H9 (cell line): ENCODE measurements at regions not wholly inside any gene's neighbourhood (a gene's known extent, or its start where the extent isn't known, plus 50 kb on each side); places are given as distances from the start of the nearest gene placed in this dataset.

ENCODE experiments used
- DNase-seq: peaks from one replicate; pipeline ENCODE4 v3.0.0-alpha.2; 2017
- H2AFZ ChIP-seq: one replicate; pipeline ENCODE4 v1.6.1; 2013; ENCODE audit warnings: mild to moderate bottlenecking, low read length, control low read depth, moderate library complexity
- H2AK5ac ChIP-seq: 2 replicates; pipeline ENCODE4 v1.6.1; 2013; ENCODE audit warnings: low read length, control low read depth, mixed read lengths; ENCODE audit not compliant: insufficient read length
- H2BK120ac ChIP-seq: one replicate; pipeline ENCODE4 v1.6.1; 2013; ENCODE audit warnings: low read depth, mild to moderate bottlenecking, low read length, control low read depth, inconsistent platforms; ENCODE audit not compliant: poor library complexity, severe bottlenecking
- H2BK12ac ChIP-seq: 2 replicates; pipeline ENCODE4 v1.6.1; 2013; ENCODE audit warnings: low read length, control low read depth, mixed read lengths, low read depth; ENCODE audit not compliant: insufficient read length
- H2BK15ac ChIP-seq: 2 replicates; pipeline ENCODE4 v1.6.1; 2013; ENCODE audit warnings: low read depth, low read length, control low read depth
- H2BK20ac ChIP-seq: one replicate; pipeline ENCODE4 v1.6.1; 2013; ENCODE audit warnings: low read depth, mild to moderate bottlenecking, low read length, control low read depth, inconsistent platforms; ENCODE audit not compliant: poor library complexity, severe bottlenecking
- H2BK5ac ChIP-seq: 2 replicates; pipeline ENCODE4 v1.6.1; 2013; ENCODE audit warnings: low read length, control low read depth, mixed read lengths; ENCODE audit not compliant: insufficient read length
- H3K14ac ChIP-seq: 2 replicates; pipeline ENCODE4 v1.6.1; 2013; ENCODE audit warnings: low read length, control low read depth; ENCODE audit not compliant: insufficient read depth
- H3K18ac ChIP-seq: 2 replicates; pipeline ENCODE4 v1.6.1; 2013; ENCODE audit warnings: low read depth, mild to moderate bottlenecking, mixed read lengths, low read length, control low read depth; ENCODE audit not compliant: insufficient read length
- H3K23ac ChIP-seq: 2 replicates; pipeline ENCODE4 v1.6.1; 2013; ENCODE audit warnings: low read length, control low read depth, mixed read lengths, low read depth; ENCODE audit not compliant: insufficient read length
- H3K23me2 ChIP-seq: 2 replicates; pipeline ENCODE4 v1.6.1; 2013; ENCODE audit warnings: low read depth, mild to moderate bottlenecking, mixed read lengths, low read length, control low read depth; ENCODE audit not compliant: insufficient read length, poor library complexity, severe bottlenecking
- H3K27ac ChIP-seq: 2 replicates; pipeline ENCODE4 v1.5.1; 2013; ENCODE audit warnings: low read length, control low read depth, mixed read lengths, low read depth; ENCODE audit not compliant: insufficient read length
- H3K27me3 ChIP-seq: 2 replicates; pipeline ENCODE4 v1.6.1; 2013; ENCODE audit warnings: low read length, control low read depth, inconsistent platforms; ENCODE audit not compliant: insufficient read depth
- H3K4ac ChIP-seq: 2 replicates; pipeline ENCODE4 v1.6.1; 2013; ENCODE audit warnings: low read depth, mild to moderate bottlenecking, control low read depth, inconsistent platforms, low read length, moderate library complexity
- H3K4me1 ChIP-seq: 2 replicates; pipeline ENCODE4 v1.6.1; 2013; ENCODE audit warnings: low read length, control low read depth, inconsistent platforms; ENCODE audit not compliant: insufficient read depth
- H3K4me2 ChIP-seq: 2 replicates; pipeline ENCODE4 v1.6.1; 2013; ENCODE audit warnings: low read length, control low read depth, mixed read lengths; ENCODE audit not compliant: insufficient read length, insufficient read depth
- H3K56ac ChIP-seq: 2 replicates; pipeline ENCODE4 v1.6.1; 2013; ENCODE audit warnings: low read depth, mild to moderate bottlenecking, mixed read lengths, low read length, control low read depth; ENCODE audit not compliant: insufficient read length
- H3K79me1 ChIP-seq: 2 replicates; pipeline ENCODE4 v1.6.1; 2013; ENCODE audit warnings: low read depth, mild to moderate bottlenecking, moderate library complexity, low read length, control low read depth, inconsistent platforms; ENCODE audit not compliant: insufficient read depth, poor library complexity, severe bottlenecking
- H3K79me2 ChIP-seq: 2 replicates; pipeline ENCODE4 v1.6.1; 2013; ENCODE audit warnings: low read length, control low read depth, inconsistent platforms; ENCODE audit not compliant: insufficient read depth
- H3K9ac ChIP-seq: 2 replicates; pipeline ENCODE4 v1.6.1; 2013; ENCODE audit warnings: low read length, control low read depth, mixed read lengths; ENCODE audit not compliant: insufficient read length; ENCODE audit errors: extremely low read depth
- H3K9me3 ChIP-seq: one replicate; pipeline ENCODE4 v1.6.1; 2013; ENCODE audit warnings: low read depth, low read length, inconsistent platforms; ENCODE audit not compliant: control insufficient read depth
- H3T11ph ChIP-seq: one replicate; pipeline ENCODE4 v1.6.1; 2013; ENCODE audit warnings: mild to moderate bottlenecking, low read length, control low read depth, inconsistent platforms
- H4K20me1 ChIP-seq: one replicate; pipeline ENCODE4 v1.6.1; 2013; ENCODE audit not compliant: control insufficient read depth, insufficient read length, insufficient read depth
- H4K5ac ChIP-seq: 2 replicates; pipeline ENCODE4 v1.6.1; 2013; ENCODE audit warnings: low read depth, mild to moderate bottlenecking, mixed read lengths, low read length, control low read depth; ENCODE audit not compliant: insufficient read length
- H4K8ac ChIP-seq: replicated peaks from 2 replicates; pipeline ENCODE4 v1.6.1; 2013; ENCODE audit warnings: low read length, control low read depth, mixed read lengths, low read depth; ENCODE audit not compliant: insufficient read length
- H4K91ac ChIP-seq: 2 replicates; pipeline ENCODE4 v1.6.1; 2013; ENCODE audit warnings: low read depth, mild to moderate bottlenecking, moderate library complexity, mixed read lengths, low read length, control low read depth; ENCODE audit not compliant: insufficient read length
- H3K27ac Mint-ChIP-seq, 3 experiments: 2 replicates in 2 of 3; 3 replicates in 1 of 3; pipeline ENCODE4 v1.8.0; 2020 to 2021; ENCODE audit warnings: mixed read lengths in 3 of 3, mild to moderate bottlenecking in 1 of 3, moderate library complexity in 1 of 3
- H3K27me3 Mint-ChIP-seq: 2 replicates; pipeline ENCODE4 v1.8.0; 2021; ENCODE audit warnings: low read depth, mild to moderate bottlenecking, moderate library complexity, mixed read lengths
- H3K36me3 Mint-ChIP-seq, 3 experiments: 2 replicates in 2 of 3; 3 replicates in 1 of 3; pipeline ENCODE4 v1.8.0; 2020 to 2021; ENCODE audit warnings: low read depth in 3 of 3, mixed read lengths in 3 of 3; ENCODE audit not compliant: insufficient read depth in 1 of 3
- H3K4me1 Mint-ChIP-seq, 2 experiments: 2 replicates each; pipeline ENCODE4 v1.8.0; 2020; ENCODE audit warnings: mixed read lengths in 2 of 2
- H3K4me3 Mint-ChIP-seq, 2 experiments: 2 replicates in 1 of 2; 3 replicates in 1 of 2; pipeline ENCODE4 v1.8.0; 2020 to 2021; ENCODE audit warnings: mild to moderate bottlenecking in 2 of 2, mixed read lengths in 2 of 2, moderate library complexity in 1 of 2
- H3K9me3 Mint-ChIP-seq, 2 experiments: 2 replicates in 1 of 2; 3 replicates in 1 of 2; pipeline ENCODE4 v1.8.0; 2020; ENCODE audit warnings: mild to moderate bottlenecking in 2 of 2, mixed read lengths in 2 of 2, moderate library complexity in 1 of 2
- WGBS: extraction: QIAGEN DNeasy Blood & Tissue Kit; methylation state at CpG from one replicate; pipeline ENCODE4 v1.1.7; 2013; ENCODE audit warnings: missing lambda C conversion rate, low lambda C conversion rate, mixed read lengths; ENCODE audit not compliant: insufficient read length; ENCODE audit errors: extremely low coverage; 5-methylcytosine and 5-hydroxymethylcytosine counted together
- TF ChIP-seq, protein P1 (sequence below): fragments of 200-600 bp; sonication (generic); conservative IDR thresholded peaks from 3 replicates; pipeline ENCODE4 v1.8.0; 2021; ENCODE audit warnings: antibody characterized with exemption, mild to moderate bottlenecking

GRCh38 chr1:209059376-209059775 lies 524.1 kb upstream of the CAMK1G start:
- H3K27me3 ChIP-seq = no peaks in the 10 kb centered on the region
- Mint-ChIP-seq H3K27ac (no peak overlapping the region), H3K9me3 (peaks cover 7 to 16% of the 10 kb centered on the region in 2 experiments; a peak in 3 of 5 replicates), H3K4me1 (peaks cover 8 to 10% of the 10 kb centered on the region in 2 experiments), H3K27me3 (peaks cover 14% of the 10 kb centered on the region), H3K4me3 (no peak overlapping the region), H3K36me3 (no peaks in the 10 kb centered on the region)
- no peak overlapping the region for H2BK5ac ChIP-seq
- H4K5ac ChIP-seq = no peak overlapping the region
- H3K79me2 ChIP-seq = no peaks in the 10 kb centered on the region
- no peaks in the 10 kb centered on the region for H3K23me2 ChIP-seq
- no peak overlapping the region for H3K18ac ChIP-seq
- no CpG with 5 or more reads among the region's 2 CpGs for WGBS
- H2BK15ac ChIP-seq = no peak overlapping the region
- no peak overlapping the region for H2AFZ ChIP-seq
- H3K27ac ChIP-seq = no peak overlapping the region
- no peak overlapping the region for H2AK5ac ChIP-seq
- no peak overlapping the region for H2BK20ac ChIP-seq
- DNase-seq = no peak
- H4K8ac ChIP-seq = no peak overlapping the region
- no peak overlapping the region for H3K23ac ChIP-seq
- no peak overlapping the region for H4K91ac ChIP-seq
- TF ChIP-seq, protein P1, sequence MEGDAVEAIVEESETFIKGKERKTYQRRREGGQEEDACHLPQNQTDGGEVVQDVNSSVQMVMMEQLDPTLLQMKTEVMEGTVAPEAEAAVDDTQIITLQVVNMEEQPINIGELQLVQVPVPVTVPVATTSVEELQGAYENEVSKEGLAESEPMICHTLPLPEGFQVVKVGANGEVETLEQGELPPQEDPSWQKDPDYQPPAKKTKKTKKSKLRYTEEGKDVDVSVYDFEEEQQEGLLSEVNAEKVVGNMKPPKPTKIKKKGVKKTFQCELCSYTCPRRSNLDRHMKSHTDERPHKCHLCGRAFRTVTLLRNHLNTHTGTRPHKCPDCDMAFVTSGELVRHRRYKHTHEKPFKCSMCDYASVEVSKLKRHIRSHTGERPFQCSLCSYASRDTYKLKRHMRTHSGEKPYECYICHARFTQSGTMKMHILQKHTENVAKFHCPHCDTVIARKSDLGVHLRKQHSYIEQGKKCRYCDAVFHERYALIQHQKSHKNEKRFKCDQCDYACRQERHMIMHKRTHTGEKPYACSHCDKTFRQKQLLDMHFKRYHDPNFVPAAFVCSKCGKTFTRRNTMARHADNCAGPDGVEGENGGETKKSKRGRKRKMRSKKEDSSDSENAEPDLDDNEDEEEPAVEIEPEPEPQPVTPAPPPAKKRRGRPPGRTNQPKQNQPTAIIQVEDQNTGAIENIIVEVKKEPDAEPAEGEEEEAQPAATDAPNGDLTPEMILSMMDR = no peak
- no peak overlapping the region for H2BK120ac ChIP-seq
- H4K20me1 ChIP-seq = no peaks in the 10 kb centered on the region
- H3K4me1 ChIP-seq = no peaks in the 10 kb centered on the region
- H2BK12ac ChIP-seq = no peak overlapping the region
- H3K56ac ChIP-seq = no peak overlapping the region
- no peaks in the 10 kb centered on the region for H3K79me1 ChIP-seq
- H3K9me3 ChIP-seq = no peaks in the 10 kb centered on the region
- no peak overlapping the region for H3K9ac ChIP-seq
- no peak overlapping the region for H3K14ac ChIP-seq
- H3K4me2 ChIP-seq = no peak overlapping the region
- H3T11ph ChIP-seq = no peak overlapping the region
- no peak overlapping the region for H3K4ac ChIP-seq
